ENCODE measurements at regions not wholly inside any gene's neighbourhood (a gene's known extent, or its start where the extent isn't known, plus 50 kb on each side); places are given as distances from the start of the nearest gene placed in this dataset.

GRCh38 chr5:42894057-42894456 is 82.4 kb upstream of the SELENOP start:
- no peaks in the 10 kb centered on the region for H3K27me3 ChIP-seq (ENCODE audit: control insufficient read depth, insufficient read depth, low read length)
- H3K9me3 ChIP-seq (ENCODE audit: control insufficient read depth, insufficient read depth, low read length): no peaks in the 10 kb centered on the region
- no peak overlapping the region for H3K27ac ChIP-seq (ENCODE audit: low read depth, low read length)
- H3K4me1 ChIP-seq (ENCODE audit: control insufficient read depth, insufficient read depth, low read length): no peaks in the 10 kb centered on the region
- H3K4me3 ChIP-seq (ENCODE audit: low read depth, low read length): no peak overlapping the region
- H3K36me3 ChIP-seq (ENCODE audit: control insufficient read depth, insufficient read depth, low read length): no peaks in the 10 kb centered on the region
- H3K9ac ChIP-seq (ENCODE audit: low read depth, low read length): no peak overlapping the region

GRCh38 chr5:42889311-42889933 is 77.7 kb upstream of the SELENOP start:
- no peak overlapping the region for H3K9ac ChIP-seq (ENCODE audit: low read depth, low read length)
- no peaks in the 10 kb centered on the region for H3K9me3 ChIP-seq (ENCODE audit: control insufficient read depth, insufficient read depth, low read length)
- no peak overlapping the region for H3K27ac ChIP-seq (ENCODE audit: low read depth, low read length)
- no peaks in the 10 kb centered on the region for H3K27me3 ChIP-seq (ENCODE audit: control insufficient read depth, insufficient read depth, low read length)
- H3K4me1 ChIP-seq (ENCODE audit: control insufficient read depth, insufficient read depth, low read length): no peaks in the 10 kb centered on the region
- no peak overlapping the region for H3K4me3 ChIP-seq (ENCODE audit: low read depth, low read length)
- H3K36me3 ChIP-seq (ENCODE audit: control insufficient read depth, insufficient read depth, low read length): no peaks in the 10 kb centered on the region

GRCh38 chr5:42888771-42889170 is 77.1 kb upstream of the SELENOP start:
- no peaks in the 10 kb centered on the region for H3K36me3 ChIP-seq (ENCODE audit: control insufficient read depth, insufficient read depth, low read length)
- no peaks in the 10 kb centered on the region for H3K9me3 ChIP-seq (ENCODE audit: control insufficient read depth, insufficient read depth, low read length)
- H3K4me1 ChIP-seq (ENCODE audit: control insufficient read depth, insufficient read depth, low read length): no peaks in the 10 kb centered on the region
- H3K9ac ChIP-seq (ENCODE audit: low read depth, low read length): no peak overlapping the region
- H3K4me3 ChIP-seq (ENCODE audit: low read depth, low read length): no peak overlapping the region
- H3K27me3 ChIP-seq (ENCODE audit: control insufficient read depth, insufficient read depth, low read length): no peaks in the 10 kb centered on the region
- no peak overlapping the region for H3K27ac ChIP-seq (ENCODE audit: low read depth, low read length)

DNA sequence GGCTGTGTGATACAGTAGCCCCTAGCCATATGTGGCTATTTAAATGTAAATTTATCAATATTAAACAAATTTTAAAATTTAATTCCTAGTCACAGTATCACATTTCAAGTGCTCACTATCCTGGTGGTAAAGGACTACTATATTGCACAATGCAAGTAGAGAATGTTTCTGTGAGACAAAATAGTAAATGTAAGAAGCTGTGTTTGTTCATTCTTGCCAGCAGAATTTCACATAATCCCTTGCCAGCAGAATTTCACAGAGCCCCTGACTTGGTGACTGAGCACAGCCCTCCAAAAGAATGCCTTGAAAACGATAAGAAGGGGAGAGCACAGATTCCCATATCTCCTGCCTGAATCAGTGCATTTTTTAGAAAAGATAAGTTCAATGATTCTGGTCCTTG is 75.9 kb upstream of the SELENOP start:
- Histone ChIP-seq H3K4me1 (ENCODE audit: control insufficient read depth, insufficient read depth, low read length) (no peaks in the 10 kb centered on the region), H3K9ac (ENCODE audit: low read depth, low read length) (no peak overlapping the region), H3K9me3 (ENCODE audit: control insufficient read depth, insufficient read depth, low read length) (no peaks in the 10 kb centered on the region), H3K4me3 (ENCODE audit: low read depth, low read length) (no peak overlapping the region), H3K36me3 (ENCODE audit: control insufficient read depth, insufficient read depth, low read length) (no peaks in the 10 kb centered on the region), H3K27me3 (ENCODE audit: control insufficient read depth, insufficient read depth, low read length) (no peaks in the 10 kb centered on the region), H3K27ac (ENCODE audit: low read depth, low read length) (no peak overlapping the region)

DNA sequence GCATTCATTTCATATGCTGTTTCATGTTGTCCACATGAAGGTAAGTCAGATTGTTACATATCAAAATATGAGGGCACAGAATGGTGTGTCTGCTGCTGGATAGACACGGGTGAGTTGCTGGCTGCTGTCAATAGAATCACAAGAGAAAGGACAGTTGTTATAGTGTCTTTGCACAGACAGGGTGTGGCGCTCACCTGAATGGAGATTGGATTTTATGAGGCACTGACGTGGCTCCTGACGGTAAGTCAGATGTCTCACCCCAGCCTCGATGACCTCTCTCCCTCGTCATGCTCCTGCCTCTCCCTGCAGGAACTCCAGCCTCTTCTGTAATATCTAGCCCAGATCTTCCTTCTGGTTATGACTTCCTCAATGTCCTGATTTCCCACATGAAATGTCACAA is 75.4 kb upstream of the SELENOP start:
- H3K27ac ChIP-seq (ENCODE audit: low read depth, low read length): no peak overlapping the region
- no peaks in the 10 kb centered on the region for H3K9me3 ChIP-seq (ENCODE audit: control insufficient read depth, insufficient read depth, low read length)
- H3K4me1 ChIP-seq (ENCODE audit: control insufficient read depth, insufficient read depth, low read length): no peaks in the 10 kb centered on the region
- no peaks in the 10 kb centered on the region for H3K36me3 ChIP-seq (ENCODE audit: control insufficient read depth, insufficient read depth, low read length)
- H3K4me3 ChIP-seq (ENCODE audit: low read depth, low read length): no peak overlapping the region
- no peaks in the 10 kb centered on the region for H3K27me3 ChIP-seq (ENCODE audit: control insufficient read depth, insufficient read depth, low read length)
- no peak overlapping the region for H3K9ac ChIP-seq (ENCODE audit: low read depth, low read length)

DNA sequence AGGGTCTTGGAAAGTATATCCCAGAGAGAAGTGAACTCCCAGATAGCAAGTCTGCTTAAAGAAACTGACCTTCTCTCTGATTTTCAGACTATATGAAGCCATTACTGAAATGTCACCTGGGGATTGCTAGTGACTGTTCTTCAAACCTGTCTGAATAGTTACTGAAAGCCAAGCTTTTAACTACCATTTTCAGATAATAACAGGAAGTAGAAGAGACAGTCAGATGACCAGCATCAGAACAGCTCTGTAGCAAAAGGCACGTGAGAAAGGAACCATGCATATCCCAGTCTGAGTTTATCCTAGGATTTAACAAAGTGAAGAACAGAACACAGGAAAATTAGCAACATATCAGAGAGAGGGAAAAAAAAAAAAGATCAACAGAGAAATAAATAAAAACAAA is 74.9 kb upstream of the SELENOP start:
- Histone ChIP-seq H3K4me1 (ENCODE audit: control insufficient read depth, insufficient read depth, low read length) (no peaks in the 10 kb centered on the region), H3K27ac (ENCODE audit: low read depth, low read length) (no peak overlapping the region), H3K27me3 (ENCODE audit: control insufficient read depth, insufficient read depth, low read length) (no peaks in the 10 kb centered on the region)

GRCh38 chr5:42884326-42884725 is 72.6 kb upstream of the SELENOP start:
- Histone ChIP-seq H3K9me3 (ENCODE audit: control insufficient read depth, insufficient read depth, low read length) (no peaks in the 10 kb centered on the region), H3K27me3 (ENCODE audit: control insufficient read depth, insufficient read depth, low read length) (no peaks in the 10 kb centered on the region), H3K4me3 (ENCODE audit: low read depth, low read length) (no peak overlapping the region), H3K4me1 (ENCODE audit: control insufficient read depth, insufficient read depth, low read length) (no peaks in the 10 kb centered on the region), H3K36me3 (ENCODE audit: control insufficient read depth, insufficient read depth, low read length) (no peaks in the 10 kb centered on the region), H3K27ac (ENCODE audit: low read depth, low read length) (no peak overlapping the region), H3K9ac (ENCODE audit: low read depth, low read length) (no peak overlapping the region)

More for the DNA sequence above, 74.9 kb upstream of the SELENOP start:
- no peak overlapping the region for H3K4me3 ChIP-seq (ENCODE audit: low read depth, low read length)
- no peaks in the 10 kb centered on the region for H3K36me3 ChIP-seq (ENCODE audit: control insufficient read depth, insufficient read depth, low read length)
- H3K9me3 ChIP-seq (ENCODE audit: control insufficient read depth, insufficient read depth, low read length): no peaks in the 10 kb centered on the region
- H3K9ac ChIP-seq (ENCODE audit: low read depth, low read length): no peak overlapping the region

DNA sequence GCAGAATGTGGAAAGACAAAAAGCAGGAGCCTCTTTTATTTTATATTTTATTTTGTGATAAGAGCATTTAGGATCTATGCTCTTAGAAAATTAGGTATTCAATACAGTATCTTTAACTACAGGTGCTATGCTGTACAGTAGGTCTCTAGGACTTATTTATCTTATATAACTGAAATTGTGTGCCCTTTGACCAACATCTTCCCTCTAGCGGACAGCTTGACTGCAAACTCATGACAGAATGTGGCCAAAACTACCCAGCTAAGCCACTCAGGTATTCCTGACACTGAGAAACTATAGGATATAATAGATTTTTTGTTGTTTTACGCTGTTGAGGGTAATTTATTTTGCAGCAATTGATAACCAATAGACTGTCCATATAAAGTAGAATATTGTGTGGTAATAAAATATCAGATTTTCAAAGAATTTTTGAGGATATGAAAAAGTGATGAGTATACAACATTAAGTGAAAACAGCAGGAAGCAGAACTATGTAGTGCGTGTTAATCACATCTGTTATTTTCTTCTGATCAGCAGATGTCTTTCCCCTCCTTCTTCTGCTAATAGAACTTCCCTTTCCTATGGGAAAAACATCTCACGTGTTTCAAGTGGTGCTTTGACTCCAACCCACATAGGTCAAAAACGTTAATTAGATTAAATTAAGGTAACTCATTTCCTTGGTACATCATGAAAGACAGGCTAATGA is 69.9 kb upstream of the SELENOP start:
- H3K27me3 ChIP-seq (ENCODE audit: control insufficient read depth, insufficient read depth, low read length): no peaks in the 10 kb centered on the region
- H3K9me3 ChIP-seq (ENCODE audit: control insufficient read depth, insufficient read depth, low read length): no peaks in the 10 kb centered on the region
- no peak overlapping the region for H3K4me3 ChIP-seq (ENCODE audit: low read depth, low read length)
- H3K36me3 ChIP-seq (ENCODE audit: control insufficient read depth, insufficient read depth, low read length): no peaks in the 10 kb centered on the region
- H3K4me1 ChIP-seq (ENCODE audit: control insufficient read depth, insufficient read depth, low read length): no peaks in the 10 kb centered on the region
- H3K9ac ChIP-seq (ENCODE audit: low read depth, low read length): no peak overlapping the region
- H3K27ac ChIP-seq (ENCODE audit: low read depth, low read length): no peak overlapping the region

- no peak overlapping the region for H3K4me3 ChIP-seq (ENCODE audit: low read depth, low read length)
- H3K9ac ChIP-seq (ENCODE audit: low read depth, low read length): no peak overlapping the region
- H3K36me3 ChIP-seq (ENCODE audit: control insufficient read depth, insufficient read depth, low read length): no peaks in the 10 kb centered on the region
- H3K27ac ChIP-seq (ENCODE audit: low read depth, low read length): no peak overlapping the region
- H3K4me1 ChIP-seq (ENCODE audit: control insufficient read depth, insufficient read depth, low read length): no peaks in the 10 kb centered on the region
- no peaks in the 10 kb centered on the region for H3K9me3 ChIP-seq (ENCODE audit: control insufficient read depth, insufficient read depth, low read length)
- no peaks in the 10 kb centered on the region for H3K27me3 ChIP-seq (ENCODE audit: control insufficient read depth, insufficient read depth, low read length)
Observed at GRCh38 chr5:42880496-42881150, 68.9 kb upstream of the SELENOP start.

GRCh38 chr5:42879291-42879690 is 67.6 kb upstream of the SELENOP start:
- Histone ChIP-seq H3K36me3 (ENCODE audit: control insufficient read depth, insufficient read depth, low read length) (no peaks in the 10 kb centered on the region), H3K4me1 (ENCODE audit: control insufficient read depth, insufficient read depth, low read length) (no peaks in the 10 kb centered on the region), H3K27me3 (ENCODE audit: control insufficient read depth, insufficient read depth, low read length) (no peaks in the 10 kb centered on the region), H3K9ac (ENCODE audit: low read depth, low read length) (no peak overlapping the region), H3K4me3 (ENCODE audit: low read depth, low read length) (no peak overlapping the region), H3K9me3 (ENCODE audit: control insufficient read depth, insufficient read depth, low read length) (no peaks in the 10 kb centered on the region), H3K27ac (ENCODE audit: low read depth, low read length) (no peak overlapping the region)

DNA sequence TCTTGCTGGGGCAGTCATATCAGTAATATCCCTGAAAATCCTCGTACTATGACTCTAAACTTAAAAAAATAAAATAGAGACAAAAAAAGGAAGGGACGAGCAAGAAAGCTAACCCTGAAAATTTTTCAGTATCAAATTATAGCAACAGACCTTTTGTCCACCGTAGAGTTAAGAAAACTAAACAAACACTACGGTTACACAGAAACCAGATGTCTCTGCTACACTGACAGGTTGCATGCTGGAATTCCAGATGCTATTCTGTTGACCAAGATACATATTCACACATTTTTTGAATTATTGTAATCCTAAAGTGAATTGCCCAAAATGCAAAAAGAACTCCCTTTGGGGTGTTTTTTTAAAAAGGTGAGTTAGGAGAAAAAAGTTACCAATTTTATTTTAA is 66.9 kb upstream of the SELENOP start:
- Histone ChIP-seq H3K9me3 (ENCODE audit: control insufficient read depth, insufficient read depth, low read length) (no peaks in the 10 kb centered on the region), H3K36me3 (ENCODE audit: control insufficient read depth, insufficient read depth, low read length) (no peaks in the 10 kb centered on the region), H3K27ac (ENCODE audit: low read depth, low read length) (no peak overlapping the region), H3K4me3 (ENCODE audit: low read depth, low read length) (no peak overlapping the region), H3K9ac (ENCODE audit: low read depth, low read length) (no peak overlapping the region), H3K27me3 (ENCODE audit: control insufficient read depth, insufficient read depth, low read length) (no peaks in the 10 kb centered on the region), H3K4me1 (ENCODE audit: control insufficient read depth, insufficient read depth, low read length) (no peaks in the 10 kb centered on the region)

All from HUES48 (cell line).